NCI-H226 (cell line): ENCODE measurements at regions not wholly inside any gene's neighbourhood (a gene's known extent, or its start where the extent isn't known, plus 50 kb on each side); places are given as distances from the start of the nearest gene placed in this dataset.

Experiments
- DNase-seq: peaks from one replicate; pipeline ENCODE4 v3.0.0-alpha.2; 2015

GRCh38 chr14:97916100-97916499 lies 1118.9 kb downstream of the VRK1 start:
- DNase-seq: no peak

GRCh38 chr14:97916669-97917568 lies 1119.7 kb downstream of the VRK1 start:
- DNase-seq: no peak

- DNase-seq: no peak
These were observed 1123.0 kb downstream of the VRK1 start for GRCh38 chr14:97920201-97920600.

GRCh38 chr14:97921296-97921695 lies 1124.1 kb downstream of the VRK1 start:
- no peak for DNase-seq

- no peak for DNase-seq
These were observed 1127.9 kb downstream of the VRK1 start for GRCh38 chr14:97924922-97925613.

GRCh38 chr14:97930166-97930565 lies 1133.0 kb downstream of the VRK1 start:
- DNase-seq: no peak

- no peak for DNase-seq
These were observed 1134.1 kb downstream of the VRK1 start for GRCh38 chr14:97931273-97931672.

- DNase-seq: no peak
These were observed 1145.7 kb downstream of the VRK1 start for GRCh38 chr14:97942921-97943320.

GRCh38 chr14:97943619-97944018 lies 1146.4 kb downstream of the VRK1 start:
- DNase-seq: no peak

- no peak for DNase-seq
These were observed 1147.2 kb downstream of the VRK1 start for GRCh38 chr14:97944380-97944779.

GRCh38 chr14:97945631-97946030 lies 1148.4 kb downstream of the VRK1 start:
- no peak for DNase-seq

- DNase-seq: no peak
These were observed 1149.1 kb downstream of the VRK1 start for GRCh38 chr14:97946240-97946639.

GRCh38 chr14:97946641-97947040 lies 1149.5 kb downstream of the VRK1 start:
- no peak for DNase-seq

GRCh38 chr14:97948841-97949240 lies 1151.7 kb downstream of the VRK1 start:
- DNase-seq: no peak

GRCh38 chr14:97956581-97957340 lies 1159.6 kb downstream of the VRK1 start:
- DNase-seq: no peak

GRCh38 chr14:97959251-97959650 lies 1162.1 kb downstream of the VRK1 start:
- DNase-seq: no peak

GRCh38 chr14:97960436-97960835 lies 1163.3 kb downstream of the VRK1 start:
- no peak for DNase-seq

GRCh38 chr14:97970222-97970621 lies 1173.0 kb downstream of the VRK1 start:
- DNase-seq: no peak

- no peak for DNase-seq
These were observed 1178.0 kb downstream of the VRK1 start for GRCh38 chr14:97975216-97975615.

- no peak for DNase-seq
These were observed 1178.8 kb downstream of the VRK1 start for GRCh38 chr14:97975962-97976361.

- no peak for DNase-seq
These were observed 1179.7 kb downstream of the VRK1 start for GRCh38 chr14:97976861-97977260.

- DNase-seq: no peak
These were observed 1180.6 kb downstream of the VRK1 start for GRCh38 chr14:97977651-97978261.

- DNase-seq: no peak
These were observed 1181.2 kb downstream of the VRK1 start for GRCh38 chr14:97978341-97978740.
